ENCODE measurements at regions not wholly inside any gene's neighbourhood (a gene's known extent, or its start where the extent isn't known, plus 50 kb on each side); places are given as distances from the start of the nearest gene placed in this dataset.

DNA sequence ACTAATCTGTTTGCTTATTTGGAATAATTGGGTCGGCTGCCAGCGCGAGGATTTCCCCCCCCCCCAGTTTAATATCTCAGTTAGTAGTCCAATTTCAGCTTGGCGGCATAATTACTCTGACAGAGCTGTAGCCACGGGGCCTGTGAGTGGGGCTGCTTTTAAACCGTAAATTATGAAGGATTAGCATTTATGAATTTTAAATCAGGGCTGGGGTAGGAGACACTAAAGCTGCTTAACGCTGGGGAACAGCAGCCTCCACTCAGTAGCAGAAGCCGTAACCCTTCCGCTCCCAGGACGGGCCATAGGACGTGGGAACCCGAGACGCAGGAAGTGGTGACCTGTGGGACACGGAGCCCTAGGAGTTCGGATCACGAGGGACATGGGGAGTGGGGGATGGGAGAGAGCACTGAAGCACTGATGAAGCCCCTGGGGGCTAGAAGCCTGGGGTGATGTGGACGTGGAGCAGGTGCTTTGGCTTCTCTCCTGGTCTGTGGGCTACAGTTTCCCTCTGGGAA, 66.2 kb upstream of the LMO1 start (continued):
- TF ChIP-seq, protein P1, sequence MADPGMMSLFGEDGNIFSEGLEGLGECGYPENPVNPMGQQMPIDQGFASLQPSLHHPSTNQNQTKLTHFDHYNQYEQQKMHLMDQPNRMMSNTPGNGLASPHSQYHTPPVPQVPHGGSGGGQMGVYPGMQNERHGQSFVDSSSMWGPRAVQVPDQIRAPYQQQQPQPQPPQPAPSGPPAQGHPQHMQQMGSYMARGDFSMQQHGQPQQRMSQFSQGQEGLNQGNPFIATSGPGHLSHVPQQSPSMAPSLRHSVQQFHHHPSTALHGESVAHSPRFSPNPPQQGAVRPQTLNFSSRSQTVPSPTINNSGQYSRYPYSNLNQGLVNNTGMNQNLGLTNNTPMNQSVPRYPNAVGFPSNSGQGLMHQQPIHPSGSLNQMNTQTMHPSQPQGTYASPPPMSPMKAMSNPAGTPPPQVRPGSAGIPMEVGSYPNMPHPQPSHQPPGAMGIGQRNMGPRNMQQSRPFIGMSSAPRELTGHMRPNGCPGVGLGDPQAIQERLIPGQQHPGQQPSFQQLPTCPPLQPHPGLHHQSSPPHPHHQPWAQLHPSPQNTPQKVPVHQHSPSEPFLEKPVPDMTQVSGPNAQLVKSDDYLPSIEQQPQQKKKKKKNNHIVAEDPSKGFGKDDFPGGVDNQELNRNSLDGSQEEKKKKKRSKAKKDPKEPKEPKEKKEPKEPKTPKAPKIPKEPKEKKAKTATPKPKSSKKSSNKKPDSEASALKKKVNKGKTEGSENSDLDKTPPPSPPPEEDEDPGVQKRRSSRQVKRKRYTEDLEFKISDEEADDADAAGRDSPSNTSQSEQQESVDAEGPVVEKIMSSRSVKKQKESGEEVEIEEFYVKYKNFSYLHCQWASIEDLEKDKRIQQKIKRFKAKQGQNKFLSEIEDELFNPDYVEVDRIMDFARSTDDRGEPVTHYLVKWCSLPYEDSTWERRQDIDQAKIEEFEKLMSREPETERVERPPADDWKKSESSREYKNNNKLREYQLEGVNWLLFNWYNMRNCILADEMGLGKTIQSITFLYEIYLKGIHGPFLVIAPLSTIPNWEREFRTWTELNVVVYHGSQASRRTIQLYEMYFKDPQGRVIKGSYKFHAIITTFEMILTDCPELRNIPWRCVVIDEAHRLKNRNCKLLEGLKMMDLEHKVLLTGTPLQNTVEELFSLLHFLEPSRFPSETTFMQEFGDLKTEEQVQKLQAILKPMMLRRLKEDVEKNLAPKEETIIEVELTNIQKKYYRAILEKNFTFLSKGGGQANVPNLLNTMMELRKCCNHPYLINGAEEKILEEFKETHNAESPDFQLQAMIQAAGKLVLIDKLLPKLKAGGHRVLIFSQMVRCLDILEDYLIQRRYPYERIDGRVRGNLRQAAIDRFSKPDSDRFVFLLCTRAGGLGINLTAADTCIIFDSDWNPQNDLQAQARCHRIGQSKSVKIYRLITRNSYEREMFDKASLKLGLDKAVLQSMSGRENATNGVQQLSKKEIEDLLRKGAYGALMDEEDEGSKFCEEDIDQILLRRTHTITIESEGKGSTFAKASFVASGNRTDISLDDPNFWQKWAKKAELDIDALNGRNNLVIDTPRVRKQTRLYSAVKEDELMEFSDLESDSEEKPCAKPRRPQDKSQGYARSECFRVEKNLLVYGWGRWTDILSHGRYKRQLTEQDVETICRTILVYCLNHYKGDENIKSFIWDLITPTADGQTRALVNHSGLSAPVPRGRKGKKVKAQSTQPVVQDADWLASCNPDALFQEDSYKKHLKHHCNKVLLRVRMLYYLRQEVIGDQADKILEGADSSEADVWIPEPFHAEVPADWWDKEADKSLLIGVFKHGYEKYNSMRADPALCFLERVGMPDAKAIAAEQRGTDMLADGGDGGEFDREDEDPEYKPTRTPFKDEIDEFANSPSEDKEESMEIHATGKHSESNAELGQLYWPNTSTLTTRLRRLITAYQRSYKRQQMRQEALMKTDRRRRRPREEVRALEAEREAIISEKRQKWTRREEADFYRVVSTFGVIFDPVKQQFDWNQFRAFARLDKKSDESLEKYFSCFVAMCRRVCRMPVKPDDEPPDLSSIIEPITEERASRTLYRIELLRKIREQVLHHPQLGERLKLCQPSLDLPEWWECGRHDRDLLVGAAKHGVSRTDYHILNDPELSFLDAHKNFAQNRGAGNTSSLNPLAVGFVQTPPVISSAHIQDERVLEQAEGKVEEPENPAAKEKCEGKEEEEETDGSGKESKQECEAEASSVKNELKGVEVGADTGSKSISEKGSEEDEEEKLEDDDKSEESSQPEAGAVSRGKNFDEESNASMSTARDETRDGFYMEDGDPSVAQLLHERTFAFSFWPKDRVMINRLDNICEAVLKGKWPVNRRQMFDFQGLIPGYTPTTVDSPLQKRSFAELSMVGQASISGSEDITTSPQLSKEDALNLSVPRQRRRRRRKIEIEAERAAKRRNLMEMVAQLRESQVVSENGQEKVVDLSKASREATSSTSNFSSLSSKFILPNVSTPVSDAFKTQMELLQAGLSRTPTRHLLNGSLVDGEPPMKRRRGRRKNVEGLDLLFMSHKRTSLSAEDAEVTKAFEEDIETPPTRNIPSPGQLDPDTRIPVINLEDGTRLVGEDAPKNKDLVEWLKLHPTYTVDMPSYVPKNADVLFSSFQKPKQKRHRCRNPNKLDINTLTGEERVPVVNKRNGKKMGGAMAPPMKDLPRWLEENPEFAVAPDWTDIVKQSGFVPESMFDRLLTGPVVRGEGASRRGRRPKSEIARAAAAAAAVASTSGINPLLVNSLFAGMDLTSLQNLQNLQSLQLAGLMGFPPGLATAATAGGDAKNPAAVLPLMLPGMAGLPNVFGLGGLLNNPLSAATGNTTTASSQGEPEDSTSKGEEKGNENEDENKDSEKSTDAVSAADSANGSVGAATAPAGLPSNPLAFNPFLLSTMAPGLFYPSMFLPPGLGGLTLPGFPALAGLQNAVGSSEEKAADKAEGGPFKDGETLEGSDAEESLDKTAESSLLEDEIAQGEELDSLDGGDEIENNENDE (IDR thresholded peaks at IDR 0.05; ENCODE audit: insufficient replicate concordance, low read length) = no peak
- TF ChIP-seq ASH2L (IDR thresholded peaks at IDR 0.05; ENCODE audit: low read length) (no peak), RXRA (IDR thresholded peaks at IDR 0.05; ENCODE audit: insufficient read depth, low read depth, low read length) (no peak), ATF3 (IDR thresholded peaks at IDR 0.05; ENCODE audit: insufficient read depth, low read depth, low read length) (no peak), KDM5A (IDR thresholded peaks at IDR 0.05; ENCODE audit: low read length) (no peak), CHD2 (IDR thresholded peaks at IDR 0.05; ENCODE audit: low read length) (no peak)

Measured in H1 (cell line).